HG03469 (cell line): ENCODE measurements at regions not wholly inside any gene's neighbourhood (a gene's known extent, or its start where the extent isn't known, plus 50 kb on each side); places are given as distances from the start of the nearest gene placed in this dataset.
"Not testable (repeated sequence)": the region's sequence is repeated elsewhere in the genome, so short reads cannot be mapped to it uniquely, and the experiment has no call there.

Source experiments
- ATAC-seq: cut with Tn5 transposase; IDR thresholded peaks from one replicate; pipeline ENCODE4 v1.9.1; 2021; ENCODE audit warnings: mild to moderate bottlenecking, moderate library complexity, moderate number of reproducible peaks; ENCODE audit not compliant: unreplicated experiment

DNA sequence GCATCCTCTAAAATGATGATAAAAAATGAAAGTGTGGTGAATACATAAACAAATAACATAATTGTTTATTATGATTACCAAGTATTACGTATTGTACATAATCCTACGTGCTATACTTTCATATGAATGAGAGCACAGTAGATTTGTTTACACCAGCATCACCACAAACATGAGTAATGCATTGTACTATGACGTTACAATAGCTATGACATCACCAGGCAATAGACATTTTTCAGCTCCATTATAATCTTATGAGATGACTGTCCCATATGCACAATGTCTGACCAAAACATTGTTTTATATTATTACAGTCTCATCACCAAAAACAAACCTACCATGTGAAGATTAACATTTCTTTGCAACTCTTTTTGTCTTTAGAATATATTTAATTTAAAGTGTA is 225.7 kb upstream of the TENT5A start:
- no peak for ATAC-seq

DNA sequence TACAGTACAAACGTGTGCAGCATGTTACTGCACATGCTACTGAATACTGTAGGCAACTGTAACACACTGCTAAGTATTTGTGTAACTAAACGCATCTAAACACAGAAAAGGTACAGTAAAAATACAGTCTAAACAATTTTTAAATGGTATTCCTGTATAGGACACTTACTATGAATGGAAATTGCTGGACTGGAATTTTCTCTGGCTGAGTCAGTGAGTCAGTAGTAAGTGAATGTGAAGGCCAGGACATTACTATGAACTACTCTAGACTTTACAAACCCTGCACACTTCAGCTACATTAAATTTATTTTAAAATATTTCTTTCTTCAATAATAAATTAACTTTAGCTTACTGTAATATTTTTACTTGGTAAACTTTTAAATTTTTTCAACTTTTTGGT is 225.0 kb upstream of the TENT5A start:
- no peak for ATAC-seq

DNA sequence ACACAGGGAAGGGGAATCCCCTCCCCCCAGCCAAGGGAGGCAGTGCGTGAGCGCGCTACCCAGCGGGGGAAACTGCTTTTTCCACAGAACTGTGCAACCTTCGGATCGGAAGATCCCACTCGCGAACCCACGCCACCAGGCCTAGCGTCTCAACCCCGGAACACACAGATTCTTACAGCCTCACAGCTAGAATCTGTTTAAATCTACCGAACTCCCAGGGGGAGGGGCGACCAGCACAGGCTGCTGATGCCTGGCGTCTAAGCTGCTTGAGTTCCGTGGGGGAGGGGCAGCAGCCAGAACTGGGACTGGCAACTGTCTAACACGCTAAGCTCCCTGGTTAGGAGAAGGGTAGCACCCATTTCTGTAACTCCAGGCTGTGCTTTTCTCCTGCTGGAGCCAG is 217.3 kb upstream of the TENT5A start:
- ATAC-seq, result no peak

DNA sequence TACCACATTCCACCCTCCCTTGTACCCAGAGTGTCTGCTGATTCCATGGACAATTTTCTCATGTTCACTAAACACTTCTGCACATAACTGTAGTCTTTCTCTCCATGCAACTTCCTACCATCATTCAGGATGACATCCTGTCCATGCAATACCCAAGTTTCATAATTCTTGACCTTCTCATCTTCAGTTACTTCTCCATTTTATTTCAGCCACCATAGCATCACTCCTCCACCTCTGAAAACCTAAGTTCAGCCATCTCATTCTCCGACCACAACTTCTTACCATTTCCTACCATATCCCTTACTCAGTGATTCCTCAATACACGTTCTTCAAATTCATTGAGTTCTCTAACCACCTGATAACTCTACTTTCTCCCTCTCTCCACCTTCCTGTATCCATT is 216.5 kb upstream of the TENT5A start:
- ATAC-seq, result no peak

DNA sequence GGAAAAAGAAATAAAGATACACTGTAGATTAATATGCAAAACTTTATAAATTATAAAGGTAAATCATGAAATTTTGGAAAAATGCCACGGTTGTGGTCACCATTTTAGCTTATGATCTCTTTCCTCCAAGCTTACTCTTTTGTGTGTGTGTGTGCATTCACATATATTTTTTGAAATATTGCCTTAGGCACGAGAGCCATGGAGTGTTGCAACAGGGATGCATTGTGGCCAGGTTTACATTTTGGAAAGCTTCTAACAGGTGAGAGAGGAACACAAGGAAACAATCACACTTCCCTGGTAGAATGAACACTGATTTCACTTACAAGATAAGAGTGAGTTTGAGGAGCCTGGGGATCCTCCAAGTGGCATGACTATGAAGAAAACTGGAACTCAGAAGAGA is 214.5 kb upstream of the TENT5A start:
- no peak for ATAC-seq

DNA sequence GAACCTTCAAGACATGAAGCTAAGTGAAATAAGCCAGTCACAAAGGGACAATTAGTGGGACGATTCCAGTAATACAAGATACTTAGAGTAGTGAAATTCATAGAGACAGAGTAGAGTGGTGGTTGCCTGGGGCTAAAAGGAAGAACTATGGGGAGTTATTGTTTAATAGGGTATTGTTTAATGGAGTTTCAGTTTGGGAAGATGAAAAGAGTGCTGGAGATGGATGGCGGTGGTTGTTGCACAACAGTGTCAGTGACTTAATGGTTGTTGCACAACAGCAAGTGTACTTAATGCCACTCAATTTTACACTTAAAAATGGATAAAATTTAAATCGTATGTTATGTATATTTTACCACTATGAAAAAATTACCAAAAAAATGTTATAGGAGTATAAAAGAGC is 209.7 kb upstream of the TENT5A start:
- ATAC-seq, result no peak

DNA sequence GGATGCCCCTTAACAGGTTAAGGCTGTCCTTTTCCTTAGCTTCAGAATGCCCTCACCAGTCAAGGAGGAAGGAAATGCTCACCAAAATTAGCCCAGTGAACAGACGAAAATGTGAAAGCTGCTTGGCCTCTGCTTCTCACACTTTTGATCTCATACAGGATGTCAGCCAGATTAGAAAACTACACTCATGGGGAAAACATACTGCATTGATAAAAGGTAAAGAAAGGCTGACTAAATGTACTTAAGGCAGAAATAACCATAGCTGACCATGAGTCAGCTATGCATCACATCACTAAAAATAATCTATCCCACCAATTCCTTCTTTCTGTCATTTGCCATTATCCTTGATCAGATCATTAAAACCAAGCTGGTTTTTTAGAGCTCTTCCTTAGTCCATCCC is 198.4 kb upstream of the TENT5A start:
- ATAC-seq, result peak; percentile 45

DNA sequence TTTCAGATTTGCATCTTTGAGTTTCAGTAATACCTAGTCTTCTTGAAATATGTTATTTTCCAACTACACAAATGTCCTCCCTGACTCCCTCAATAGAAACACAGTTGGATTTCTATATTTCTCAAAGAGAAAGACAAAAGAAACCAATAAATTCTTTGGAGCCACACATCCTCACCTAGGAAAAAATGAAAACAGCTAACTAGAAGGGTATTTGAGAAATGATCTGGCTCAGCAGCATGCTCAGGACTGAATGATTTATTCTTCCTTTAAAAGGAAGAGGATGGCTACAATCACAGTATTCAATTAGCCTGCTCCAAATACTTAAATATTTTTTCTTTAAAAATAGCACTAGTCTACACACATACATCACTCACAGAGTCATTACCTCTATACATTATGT is 196.4 kb upstream of the TENT5A start:
- ATAC-seq, result no peak

DNA sequence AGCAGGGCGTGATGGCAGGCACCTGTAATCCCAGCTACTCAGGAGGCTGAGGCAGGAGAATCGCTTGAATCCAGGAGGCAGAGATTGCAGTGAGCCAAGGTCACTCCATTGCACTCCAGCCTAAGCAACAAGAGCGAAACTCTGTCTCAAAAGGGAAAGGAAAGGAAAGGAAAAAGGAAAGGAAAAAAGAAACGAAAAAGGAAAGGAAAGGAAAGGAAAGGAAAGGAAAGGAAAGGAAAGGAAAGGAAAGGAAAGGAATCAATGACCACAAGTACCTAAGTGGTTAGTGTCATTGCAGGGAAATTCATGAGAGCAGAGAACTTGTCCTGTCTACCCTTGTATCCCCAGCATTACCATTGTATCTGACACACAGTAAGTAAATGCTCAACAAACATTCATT is 195.7 kb upstream of the TENT5A start:
- ATAC-seq, result not testable (repeated sequence)

DNA sequence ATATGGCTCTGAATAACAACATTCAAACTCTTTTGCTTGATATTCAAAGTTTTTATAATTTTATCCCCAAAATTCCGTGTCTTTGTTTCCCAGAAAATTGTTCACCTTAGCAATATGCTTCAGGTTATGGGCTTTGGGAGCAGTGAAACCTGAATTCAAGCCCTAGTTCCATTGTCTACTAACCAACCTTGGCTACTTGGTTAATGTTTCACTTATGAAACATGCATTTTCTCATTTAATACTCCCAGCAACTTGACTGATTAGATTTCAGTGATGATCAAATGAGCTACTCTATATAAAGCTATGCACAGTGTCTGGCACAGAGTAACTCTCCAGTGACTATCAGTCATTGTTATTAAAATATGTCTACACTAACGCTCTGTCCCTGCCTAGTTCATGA is 192.2 kb upstream of the TENT5A start:
- ATAC-seq, result no peak

DNA sequence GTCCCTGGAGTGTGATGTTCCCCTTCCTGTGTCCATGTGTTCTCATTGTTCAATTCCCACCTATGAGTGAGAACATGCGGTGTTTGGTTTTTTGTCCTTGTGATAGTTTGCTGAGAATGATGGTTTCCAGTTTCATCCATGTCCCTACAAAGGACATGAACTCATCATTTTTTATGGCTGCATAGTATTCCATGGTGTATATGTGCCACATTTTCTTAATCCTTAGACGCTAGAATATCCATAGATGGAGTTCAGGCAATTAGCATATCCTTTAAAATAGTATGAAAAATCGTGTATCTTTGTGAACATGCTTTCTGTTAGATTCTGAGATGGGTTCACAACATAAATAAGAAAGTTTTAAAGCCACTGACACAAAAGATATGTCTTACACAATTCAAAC is 190.4 kb upstream of the TENT5A start:
- ATAC-seq, result not testable (repeated sequence)

DNA sequence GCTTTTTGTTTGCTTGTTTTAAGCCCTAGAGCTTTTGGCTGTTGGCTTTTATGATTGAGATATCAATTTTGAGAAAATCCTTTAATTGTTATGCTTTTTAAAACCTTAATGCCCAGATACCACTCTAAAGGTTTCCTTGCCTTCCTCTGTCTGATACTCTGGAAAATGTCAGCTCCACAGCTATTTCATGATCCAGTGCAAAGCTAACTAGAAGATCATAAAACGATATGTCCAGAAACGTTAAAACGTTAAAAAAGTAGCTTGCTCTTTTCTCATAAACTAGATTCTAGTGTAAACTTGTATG is 189.5 kb upstream of the TENT5A start:
- no peak for ATAC-seq

DNA sequence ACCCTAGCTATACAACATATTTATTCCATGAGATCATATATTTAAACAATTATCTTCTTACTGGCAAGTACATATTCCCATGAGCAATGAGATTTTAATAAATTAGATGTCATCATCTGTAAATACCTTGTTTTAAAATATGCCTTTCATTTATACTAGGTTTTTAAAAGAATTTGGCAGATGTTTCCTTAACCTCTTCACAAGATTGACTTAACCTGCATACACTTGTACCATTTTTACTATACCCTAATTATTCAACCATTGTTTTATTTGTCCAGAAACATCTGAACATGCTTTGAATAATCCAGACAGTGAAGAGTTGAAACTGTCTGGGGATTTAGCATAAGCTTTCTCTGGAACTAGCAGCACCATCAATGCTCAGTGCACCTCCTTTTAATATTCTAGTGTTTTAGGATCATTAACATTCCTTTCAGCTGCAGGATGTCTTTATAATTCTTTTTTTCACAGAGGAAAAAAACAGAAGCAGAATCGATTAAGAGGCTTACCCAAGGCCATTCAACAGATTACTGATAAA is 188.0 kb upstream of the TENT5A start:
- no peak for ATAC-seq

DNA sequence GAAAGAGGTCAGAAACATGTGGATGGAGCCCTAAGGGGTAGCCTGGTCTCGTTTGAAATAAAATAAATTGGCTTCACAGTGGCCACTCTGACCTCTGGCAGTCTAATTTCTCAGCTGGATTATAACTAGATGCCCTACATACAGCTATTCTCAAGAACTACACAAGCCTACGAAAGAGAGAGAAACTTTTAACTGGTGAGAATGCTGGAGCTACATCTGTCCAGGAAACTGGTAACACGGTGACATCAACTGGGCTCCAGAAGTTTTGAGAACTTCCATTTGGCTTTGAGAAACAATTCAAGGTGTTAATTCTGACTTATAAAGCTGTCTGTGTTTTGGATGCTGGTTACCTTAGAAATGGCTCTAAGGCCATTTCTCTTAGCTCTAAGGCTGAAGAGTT is 187.3 kb upstream of the TENT5A start:
- ATAC-seq, result no peak

DNA sequence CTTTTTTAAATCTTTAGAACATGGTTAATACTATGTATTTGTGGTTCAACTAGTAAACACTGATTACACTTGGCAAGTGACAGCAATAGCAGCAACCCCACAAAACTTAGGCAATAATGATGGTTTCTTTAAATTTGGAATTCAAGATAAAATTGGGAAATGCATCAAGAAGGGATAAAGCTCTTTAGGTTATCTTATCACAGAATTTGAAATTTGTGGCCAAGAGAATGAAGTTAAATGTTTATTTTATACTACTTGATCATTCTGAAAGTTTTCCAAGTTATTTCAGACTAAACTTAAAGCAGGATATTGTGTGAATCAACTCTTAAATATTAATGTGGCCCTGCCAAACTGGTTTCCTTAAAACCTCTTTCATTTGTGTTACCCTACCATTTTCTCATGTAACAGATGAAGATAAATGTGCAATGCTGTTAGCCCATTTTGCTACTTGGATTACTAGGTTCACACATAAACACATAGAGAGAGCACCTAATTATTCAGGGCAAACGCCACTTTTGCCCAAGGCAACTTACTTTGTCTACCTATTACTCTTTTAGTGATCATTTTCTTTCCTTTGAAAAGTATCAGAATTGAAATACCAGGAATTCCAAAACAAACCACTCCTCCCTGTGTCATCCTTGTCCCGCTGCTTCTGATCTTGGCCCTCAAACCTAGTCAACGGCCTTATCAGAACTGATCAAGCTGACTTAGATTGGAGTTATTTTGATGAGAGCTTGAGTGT is 186.7 kb upstream of the TENT5A start:
- no peak for ATAC-seq

DNA sequence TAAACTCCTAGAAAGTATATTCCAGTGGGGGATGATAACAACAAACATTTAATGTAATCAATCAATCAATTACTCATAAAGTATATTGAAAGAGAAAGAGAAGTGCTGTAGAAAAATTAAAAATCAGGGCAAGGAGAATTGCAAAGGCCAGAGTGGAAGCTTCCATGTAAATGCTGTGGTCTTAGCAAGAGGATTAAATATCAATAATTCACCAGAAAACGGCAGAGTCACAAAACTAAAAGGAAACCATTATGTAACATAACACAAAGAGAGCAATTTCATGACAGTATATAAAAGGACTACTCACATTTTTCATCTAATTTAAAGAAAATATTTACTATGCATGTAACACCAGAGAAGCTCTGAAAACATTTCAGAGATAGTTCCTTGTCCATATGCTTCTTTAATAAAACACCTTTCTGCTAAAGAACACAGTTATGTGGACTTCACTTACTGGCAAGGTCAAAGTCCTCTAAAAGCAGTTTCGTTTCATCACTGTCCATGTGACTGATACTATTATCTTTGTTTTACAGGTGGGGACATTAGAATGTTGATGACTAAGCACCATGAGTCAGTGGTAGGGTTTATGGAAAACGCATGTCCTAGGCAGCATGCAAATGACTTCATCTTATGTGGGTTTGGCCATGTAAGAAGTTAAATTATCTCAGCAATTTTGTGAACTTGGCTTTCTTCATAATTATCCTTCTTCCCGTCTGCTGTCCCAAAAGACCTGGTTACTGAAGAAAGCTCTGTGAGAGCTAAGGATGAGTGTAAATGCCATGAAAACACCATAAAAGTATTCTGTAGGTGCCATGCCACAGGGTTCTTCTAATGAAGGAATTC is 185.8 kb upstream of the TENT5A start:
- ATAC-seq, result peak; percentile 46

DNA sequence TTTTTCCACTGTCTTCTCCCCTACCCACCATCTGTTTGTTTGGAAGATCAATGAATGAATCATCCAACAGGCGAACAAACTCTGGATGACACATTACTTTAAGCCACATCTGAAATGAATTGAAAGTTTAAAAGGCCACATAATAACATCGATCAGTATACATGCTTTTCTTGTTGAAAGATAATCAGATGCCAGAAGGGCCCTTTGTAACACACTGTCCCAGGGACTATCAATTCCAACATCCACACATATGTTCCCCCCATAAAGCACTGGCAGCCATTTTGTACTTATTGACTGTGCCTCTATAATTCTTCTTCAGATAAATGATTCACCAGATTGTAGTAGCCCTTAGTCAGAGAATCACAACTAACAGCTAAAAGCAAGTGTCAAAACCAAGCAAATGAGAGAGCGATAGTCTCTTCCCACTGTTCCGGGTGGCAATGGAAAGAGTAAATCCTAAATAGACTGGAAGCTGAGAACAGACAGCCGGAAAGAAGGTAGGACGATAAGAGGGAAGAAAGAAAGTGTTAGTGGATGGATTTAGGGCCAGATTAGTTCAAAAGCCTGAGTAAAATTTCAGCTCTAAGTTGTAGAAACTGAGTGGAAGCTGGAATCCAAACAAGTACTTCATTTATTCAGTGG is 184.9 kb upstream of the TENT5A start:
- ATAC-seq, result no peak

DNA sequence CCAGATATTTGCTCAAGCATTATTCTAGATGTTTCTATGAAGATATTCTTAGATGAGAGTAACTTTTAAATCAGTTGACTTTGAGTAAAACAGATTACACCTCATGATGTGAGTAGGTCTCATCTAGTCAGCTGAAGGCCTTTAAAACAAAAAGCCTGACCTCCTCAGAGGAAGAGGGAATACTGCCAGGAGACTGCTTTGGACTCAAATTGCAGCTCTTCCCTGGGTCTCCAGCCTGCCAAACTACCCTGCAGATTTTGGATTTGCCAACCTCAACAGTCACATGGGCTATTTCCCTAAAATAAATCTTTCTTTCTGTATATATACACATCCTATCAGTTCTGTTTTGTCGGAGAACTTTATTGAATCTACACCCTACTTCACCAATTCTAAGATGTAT is 182.5 kb upstream of the TENT5A start:
- ATAC-seq, result no peak

DNA sequence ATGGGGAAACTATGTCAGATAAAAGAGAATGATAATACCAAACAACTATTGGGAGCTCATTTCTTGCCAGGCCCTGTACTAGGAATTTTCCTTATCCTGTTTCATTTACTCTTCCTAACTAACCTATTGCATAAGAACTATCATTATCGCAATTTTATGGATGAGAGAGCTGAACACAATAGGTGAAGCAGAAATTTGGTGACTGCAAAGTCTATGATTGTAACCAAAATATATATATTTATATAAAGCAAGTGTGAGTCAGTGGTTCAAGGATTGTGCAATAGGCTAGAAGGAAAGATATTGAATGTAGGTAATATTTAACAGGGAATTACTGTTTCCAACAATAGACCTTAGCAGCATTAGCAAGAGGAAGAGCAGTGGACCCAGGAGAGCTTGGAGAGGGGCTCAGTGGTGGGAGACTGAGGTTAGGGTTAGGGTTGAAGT is 181.1 kb upstream of the TENT5A start:
- no peak for ATAC-seq

DNA sequence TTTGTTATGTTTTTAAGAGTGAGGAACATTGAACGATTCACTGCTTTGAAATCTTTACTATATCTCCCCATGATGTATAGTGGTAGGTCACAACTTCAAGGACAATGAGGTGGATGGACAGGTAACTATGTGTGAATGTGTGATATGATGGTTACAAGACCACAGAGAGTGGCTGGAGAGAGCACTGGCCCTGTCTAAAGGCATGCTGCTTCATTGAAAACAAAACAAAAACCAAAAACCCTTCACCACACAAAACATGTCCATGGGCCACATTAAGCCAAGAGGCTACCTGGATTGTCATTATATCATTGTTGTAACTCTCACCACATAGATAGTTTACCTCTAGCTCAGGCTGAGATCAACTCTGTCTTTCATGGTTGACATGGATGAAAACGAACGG is 180.6 kb upstream of the TENT5A start:
- no peak for ATAC-seq

DNA sequence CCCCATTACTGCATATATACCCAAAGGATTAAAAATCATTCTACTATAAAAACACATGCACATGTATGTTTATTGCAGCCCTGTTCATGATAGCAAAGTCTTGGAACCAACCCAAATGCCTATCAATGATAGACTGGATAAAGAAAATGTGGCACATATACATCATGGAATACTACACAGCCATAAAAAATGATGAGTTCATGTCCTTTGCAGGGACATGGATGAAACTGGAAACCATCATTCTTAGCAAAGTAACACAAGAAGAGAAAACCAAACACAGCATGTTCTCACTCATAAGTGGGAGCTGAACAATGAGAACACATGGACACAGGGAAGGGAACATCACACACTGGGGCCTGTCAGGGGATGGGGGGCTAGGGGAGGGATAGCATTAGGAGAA is 180.0 kb upstream of the TENT5A start:
- ATAC-seq, result not testable (repeated sequence)

DNA sequence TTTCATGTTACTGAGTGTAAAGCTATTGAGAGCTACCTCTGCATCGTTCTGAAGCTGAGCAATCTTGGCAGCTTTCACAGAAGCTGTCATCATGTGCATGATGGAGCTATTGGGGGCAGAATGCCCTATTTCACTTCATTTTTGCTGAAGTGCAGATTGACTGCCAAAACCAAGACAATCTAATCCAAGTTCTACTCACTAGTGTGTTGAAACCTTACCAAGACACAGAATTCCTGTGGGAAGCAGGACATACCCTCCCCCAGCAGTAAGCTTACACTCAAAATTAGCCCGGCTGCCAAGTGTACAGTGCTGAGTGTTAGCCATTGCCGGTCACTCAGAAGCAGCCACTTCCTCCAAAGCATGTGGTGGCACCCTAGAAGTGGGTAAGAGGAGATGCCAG is 177.3 kb upstream of the TENT5A start:
- ATAC-seq, result no peak
